HS-5 (cell line): ENCODE measurements at regions not wholly inside any gene's neighbourhood (a gene's known extent, or its start where the extent isn't known, plus 50 kb on each side); places are given as distances from the start of the nearest gene placed in this dataset.
"Not testable (repeated sequence)": the region's sequence is repeated elsewhere in the genome, so short reads cannot be mapped to it uniquely, and the experiment has no call there.

Experiments used
- DNase-seq: peaks from one replicate; pipeline ENCODE4 v3.0.0-alpha.2; 2012; ENCODE audit warnings: low read depth

DNA sequence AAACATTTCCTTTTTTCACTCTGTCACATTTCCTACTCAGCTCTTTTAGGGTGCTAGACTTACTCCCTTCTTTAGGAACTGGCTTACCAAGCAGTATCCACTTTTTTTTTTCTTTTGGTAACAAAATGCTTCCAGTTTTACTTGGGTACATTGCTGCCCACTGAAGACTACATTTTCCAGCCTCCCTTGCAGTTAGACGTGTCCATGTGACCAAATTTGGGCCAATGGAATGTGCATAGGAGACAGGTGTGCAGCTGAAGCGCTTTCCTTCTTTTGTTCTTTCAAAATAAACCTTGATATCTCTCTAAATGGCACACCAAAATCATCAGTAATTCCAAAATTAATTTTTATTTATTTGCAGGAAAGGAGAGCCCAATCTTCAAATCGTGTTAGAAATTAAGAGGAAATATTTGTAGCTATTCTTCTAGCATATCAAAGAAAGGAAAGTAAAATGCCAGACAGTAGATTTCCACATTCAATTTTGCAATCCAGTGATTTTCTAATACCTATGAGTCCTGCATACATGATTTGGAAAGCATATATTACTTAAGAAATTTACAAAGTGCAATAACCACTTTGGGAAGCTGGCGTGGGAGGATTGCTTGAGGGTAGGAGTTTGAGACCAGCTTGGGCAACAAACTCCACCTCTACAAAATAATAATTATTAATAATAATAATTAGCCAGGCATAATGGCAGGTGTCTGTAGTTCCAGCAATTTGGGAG lies 422.0 kb upstream of the FRG2C start:
- no peak for DNase-seq

DNA sequence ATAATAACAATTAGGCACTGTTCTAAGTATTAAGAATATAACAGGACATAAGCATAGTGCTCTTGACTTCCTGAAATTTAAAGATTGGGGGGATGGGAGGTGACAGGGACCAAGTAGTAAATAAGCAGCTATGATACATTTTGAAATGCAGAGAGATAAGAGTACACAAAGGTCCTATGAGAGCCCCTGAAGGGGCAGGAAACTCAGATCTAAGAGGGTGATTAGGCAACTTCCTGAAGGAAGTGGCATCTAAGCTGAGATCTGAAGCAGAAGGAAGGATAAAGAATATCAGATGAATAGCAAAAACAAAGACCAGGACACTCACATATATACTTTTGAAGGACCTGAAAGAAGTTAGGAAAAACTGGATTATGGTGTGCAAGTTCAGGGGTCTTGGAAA lies 415.2 kb upstream of the FRG2C start:
- DNase-seq = no peak

DNA sequence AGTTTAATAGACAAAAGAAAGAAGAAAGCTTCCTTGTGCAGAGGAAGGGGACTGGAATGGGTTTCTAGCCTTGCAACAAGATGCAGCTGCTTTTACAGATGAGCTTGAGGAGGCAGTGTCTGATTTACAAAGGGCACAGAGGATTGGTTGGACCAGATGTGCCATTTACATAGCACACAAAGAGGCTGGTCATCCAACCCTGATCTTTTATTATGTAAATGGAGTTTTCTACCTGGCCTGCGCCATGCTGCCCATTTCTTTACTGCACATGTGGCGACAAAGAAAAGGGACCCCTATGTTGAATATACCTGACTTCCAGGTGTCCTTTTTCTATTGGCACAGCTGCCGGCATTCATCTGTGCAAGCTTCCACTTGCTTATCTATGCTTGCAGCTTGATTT lies 409.4 kb upstream of the FRG2C start:
- no peak for DNase-seq

DNA sequence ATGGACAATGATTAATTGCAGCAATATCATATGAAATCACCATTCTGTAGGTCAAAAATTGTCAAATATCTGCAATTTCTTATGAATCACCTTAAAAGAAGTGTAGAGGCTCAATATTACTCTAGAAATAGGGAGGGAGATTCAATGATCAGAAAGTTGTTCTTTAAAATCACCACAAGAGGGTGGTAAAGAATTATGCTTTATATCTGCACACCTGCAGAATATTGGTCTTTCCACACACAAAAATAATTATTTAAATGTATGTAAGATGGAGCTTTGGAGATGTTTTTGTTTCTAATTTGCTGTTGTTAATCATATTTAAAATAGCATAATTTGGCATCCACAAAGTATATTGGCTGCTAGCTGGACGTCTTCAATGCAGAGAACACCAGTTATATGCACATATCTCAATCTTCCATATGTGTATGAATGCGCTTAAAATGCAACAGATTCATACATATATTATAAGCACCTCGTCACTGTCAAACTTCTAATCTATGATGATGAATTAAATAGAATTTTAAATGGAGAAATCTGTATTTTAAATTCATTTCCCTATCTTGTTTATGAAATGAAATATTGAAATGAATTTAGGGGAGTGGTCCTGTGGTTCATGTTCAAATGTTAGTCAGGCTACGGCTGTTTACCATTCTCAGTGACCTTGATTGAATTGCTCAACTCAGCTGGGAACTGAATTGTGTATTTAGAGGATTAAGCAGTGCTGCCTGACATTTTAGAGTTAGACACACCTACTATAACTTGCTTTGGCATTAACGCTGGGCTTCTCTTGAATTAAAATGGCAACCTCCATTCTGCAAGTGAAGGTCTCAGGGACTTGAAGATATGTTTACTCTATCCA lies 405.1 kb upstream of the FRG2C start:
- not testable (repeated sequence) for DNase-seq

DNA sequence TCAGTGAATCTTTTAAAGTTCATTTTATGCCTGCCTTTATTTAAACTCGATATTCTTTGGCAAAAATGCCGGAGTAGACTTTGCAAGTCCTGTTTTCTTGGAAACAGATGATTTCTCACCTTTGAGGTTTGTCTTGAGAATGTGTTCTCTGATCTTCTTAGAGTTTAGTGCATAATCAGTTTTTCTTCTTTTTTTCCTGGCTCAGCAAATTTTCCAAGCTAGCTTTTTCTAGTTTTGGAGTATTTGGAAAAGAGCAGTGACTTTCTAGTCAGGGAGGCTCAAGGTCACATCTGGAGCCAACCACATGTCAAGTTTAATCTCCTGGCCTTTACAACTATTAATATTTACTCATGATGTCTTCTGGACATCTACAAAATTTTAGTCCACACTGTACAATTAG lies 403.2 kb upstream of the FRG2C start:
- not testable (repeated sequence) for DNase-seq

DNA sequence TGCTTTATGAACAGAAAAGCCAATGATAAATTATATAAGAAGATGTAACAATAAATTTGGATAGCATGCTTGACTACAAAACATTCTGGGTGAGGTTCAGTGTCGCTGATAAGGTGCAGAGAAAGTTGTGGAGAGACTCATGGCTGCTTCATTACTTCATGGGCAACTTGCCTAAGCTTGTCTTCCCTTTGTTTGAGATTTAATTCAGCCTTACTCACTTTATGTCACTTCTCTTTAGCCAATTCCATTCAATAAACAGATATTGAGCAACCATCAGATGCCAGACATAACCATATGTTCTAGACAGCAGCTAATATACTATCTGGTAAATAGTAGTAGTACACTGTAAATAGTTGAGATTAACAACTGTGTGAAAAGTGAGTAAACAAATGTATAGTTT lies 401.5 kb upstream of the FRG2C start:
- no peak for DNase-seq

DNA sequence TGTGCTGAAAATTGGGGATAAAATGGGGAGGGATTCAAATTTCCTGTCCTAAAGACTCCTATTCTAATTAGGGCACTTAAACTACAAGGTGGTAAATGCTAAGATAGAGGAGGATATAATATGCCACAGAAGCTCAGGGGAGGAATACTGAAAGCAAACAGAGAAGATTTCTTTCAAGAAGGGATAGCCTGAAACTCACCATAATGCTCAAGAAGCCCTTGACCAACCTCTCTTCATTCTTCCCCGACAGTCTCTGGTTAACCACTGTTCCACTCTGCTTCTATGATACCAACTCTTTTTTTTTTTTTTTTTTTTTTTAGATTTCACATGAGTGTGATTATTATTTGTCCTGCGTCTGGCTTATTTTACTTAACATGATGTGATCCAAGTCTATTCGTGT lies 398.2 kb upstream of the FRG2C start:
- no peak for DNase-seq

DNA sequence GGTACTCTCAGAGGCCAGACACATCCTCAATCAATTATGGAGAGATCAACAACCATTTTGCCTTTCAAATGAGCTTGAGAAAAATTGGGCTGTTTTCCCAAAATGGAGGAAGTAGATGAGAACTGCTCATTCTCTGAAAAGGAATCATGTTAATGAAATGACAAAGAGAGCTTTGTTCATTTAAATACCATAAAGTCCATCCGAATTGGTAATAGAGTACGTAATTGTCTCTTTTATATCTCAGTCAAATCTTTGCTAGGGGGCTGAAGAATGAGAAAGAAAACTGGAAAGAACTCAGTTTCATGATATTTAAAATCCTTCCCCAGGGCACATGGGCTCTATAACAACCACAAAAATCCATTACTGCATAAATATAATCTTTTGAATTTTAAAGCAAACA lies 395.6 kb upstream of the FRG2C start:
- DNase-seq = not testable (repeated sequence)

DNA sequence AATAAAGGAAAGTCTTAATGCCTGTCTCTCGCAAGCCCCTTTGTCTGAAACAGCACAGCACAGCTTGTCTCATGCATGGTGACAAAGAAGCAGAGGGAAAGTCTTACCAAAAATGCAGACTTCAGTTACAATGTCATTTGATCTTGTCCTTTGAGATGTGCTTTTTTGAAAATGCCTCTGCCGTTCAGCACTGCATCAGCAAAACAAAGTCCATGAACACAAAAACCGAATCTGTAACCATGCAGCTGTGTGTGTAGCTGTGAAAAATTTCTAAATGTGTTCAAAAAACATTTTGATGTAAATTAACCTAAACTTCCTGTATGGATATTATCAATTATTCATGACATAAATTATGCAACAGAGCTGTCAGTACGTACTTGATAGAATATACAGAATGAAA lies 391.9 kb upstream of the FRG2C start:
- not testable (repeated sequence) for DNase-seq

DNA sequence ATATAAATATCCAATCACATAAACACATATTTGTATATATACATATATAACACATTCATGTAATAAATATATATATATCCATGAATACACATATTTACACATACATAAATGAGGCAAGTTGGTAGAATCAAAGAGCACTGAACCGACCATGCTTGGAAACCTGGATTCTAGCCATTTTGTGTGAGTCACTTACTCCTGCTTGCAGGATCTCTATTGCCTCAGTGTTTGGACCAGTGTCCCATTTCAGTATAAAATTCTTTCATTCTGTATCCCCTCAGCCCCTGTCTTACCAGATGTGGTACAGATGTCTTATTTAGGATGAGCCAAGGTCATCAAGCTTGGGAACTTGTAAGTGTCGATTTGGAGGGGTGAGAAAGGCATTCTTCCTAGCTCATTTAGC lies 391.4 kb upstream of the FRG2C start:
- no peak for DNase-seq

DNA sequence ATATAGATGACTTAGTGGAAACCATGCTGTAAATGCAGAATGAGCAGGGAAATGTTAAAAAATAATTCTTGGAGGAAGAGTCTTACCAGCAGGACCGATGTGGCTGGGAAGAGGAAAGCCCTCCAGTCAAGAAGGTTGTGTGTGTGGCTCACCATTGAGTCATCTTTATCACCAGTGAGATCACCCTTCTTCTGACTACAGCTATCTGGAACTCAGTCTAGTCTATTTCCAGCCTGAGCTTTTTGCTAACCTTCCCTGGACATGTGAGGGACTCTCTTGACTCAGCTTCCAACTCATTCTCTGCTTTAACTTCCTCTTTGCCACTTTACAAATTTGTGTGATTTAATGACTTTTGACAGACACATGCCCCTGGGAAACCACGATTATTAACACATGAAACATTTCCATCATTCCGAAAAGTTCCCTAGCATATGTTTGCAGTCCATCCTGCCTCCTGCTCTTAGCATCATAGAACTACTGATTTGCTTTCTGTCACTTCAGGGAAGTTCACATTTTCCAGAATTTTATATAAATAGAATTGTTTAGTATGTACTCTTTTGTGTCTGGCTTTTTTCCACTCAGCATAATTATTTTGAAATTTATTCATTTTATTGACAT lies 378.5 kb upstream of the FRG2C start:
- peak; percentile 29 for DNase-seq

DNA sequence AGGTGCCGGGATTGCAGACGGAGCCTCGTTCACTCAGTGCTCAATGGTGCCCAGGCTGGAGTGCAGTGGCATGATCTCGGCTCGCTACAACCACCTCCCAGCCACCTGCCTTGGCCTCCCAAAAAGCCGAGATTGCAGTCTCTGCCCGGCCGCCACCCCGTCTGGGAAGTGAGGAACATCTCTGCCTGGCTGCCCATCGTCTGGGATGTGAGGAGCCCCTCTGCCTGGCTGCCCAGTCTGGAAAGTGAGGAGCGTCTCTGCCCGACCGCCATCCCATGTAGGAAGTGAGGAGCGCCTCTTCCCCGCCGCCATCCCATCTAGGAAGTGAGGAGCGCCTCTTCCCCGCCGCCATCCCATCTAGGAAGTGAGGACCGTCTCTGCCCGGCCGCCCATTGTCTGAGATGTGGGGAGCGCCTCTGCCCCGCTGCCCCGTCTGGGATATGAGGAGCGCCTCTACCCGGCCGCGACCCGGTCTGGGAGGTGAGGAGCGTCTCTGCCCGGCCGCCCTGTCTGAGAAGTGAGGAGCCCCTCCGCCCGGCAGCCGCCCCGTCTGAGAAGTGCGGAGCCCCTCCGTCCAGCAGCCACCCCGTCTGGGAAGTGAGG lies 375.1 kb upstream of the FRG2C start:
- DNase-seq = not testable (repeated sequence)

DNA sequence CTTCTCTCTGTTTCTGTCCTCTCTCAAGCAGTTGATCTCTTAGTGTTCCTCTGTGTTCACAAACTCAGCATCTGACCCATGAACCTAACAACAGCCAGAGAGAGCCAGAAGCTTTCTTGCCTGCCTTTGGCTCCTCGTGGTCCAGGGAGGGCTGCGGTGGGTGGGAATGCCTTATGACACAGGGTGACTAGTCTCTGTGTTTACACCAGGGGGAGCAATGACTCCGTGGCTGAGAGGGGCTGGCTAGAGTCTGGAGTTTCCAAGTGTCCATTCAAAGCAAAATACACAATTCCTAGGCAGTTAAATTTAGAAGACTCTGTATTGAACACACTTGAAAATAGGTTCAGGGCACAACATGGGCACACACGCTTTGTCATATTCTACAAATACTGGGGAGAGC lies 370.0 kb upstream of the FRG2C start:
- no peak for DNase-seq

DNA sequence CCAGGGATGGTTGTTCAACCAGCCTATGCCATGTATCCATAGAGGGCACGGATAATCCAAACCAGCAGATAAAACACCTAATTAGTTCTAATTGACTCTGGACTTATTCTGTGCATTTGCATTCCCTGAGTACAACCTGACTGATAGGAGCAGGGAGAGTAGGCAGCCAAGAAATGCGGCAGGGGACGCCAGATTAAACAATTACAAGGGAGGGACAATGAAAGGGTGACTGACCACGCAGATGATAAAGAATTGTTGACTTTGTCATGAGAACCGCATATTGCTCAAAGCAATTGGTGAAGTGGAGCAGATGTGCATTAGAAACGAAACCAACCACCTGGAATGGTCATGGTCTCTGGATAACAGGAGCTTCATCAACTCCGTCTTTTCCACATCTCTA lies 369.1 kb upstream of the FRG2C start:
- DNase-seq = no peak

DNA sequence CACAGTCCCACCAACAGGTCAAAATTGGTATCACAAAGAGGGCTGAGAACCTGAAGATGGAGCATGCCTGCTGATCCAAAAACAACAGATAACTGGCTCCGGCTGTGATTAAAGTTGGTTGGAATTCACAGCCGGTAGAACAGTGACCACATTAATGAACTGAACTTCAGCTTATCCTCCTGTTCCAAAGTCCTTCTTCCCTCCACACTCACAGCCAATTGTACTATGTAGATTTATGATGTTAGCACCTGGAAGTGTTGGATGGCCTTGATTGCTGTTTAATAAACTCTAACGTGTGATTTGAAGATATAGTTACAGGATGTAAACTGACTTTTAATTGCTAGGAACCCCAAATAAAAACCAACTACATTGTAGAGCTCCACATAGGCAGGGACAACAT lies 367.3 kb upstream of the FRG2C start:
- DNase-seq = no peak

DNA sequence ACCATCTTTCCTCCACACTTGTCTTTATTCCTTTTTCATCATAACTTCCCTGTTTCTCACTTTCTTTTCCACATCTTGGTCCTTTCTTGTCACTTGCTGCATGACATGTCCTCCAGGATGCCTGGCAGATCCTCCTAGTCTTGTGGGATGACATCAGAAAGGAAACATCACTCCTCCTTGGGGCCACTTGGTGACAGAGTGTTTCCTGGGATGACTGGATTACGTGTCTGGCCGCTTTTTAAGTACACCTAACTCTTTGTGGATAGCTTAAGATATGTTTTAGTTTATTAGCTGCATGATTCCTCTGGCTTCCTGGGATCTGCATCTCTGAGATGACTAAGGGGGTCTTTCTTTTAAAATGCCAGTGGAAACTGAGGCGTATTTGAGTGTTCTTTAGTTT lies 363.5 kb upstream of the FRG2C start:
- DNase-seq = no peak

DNA sequence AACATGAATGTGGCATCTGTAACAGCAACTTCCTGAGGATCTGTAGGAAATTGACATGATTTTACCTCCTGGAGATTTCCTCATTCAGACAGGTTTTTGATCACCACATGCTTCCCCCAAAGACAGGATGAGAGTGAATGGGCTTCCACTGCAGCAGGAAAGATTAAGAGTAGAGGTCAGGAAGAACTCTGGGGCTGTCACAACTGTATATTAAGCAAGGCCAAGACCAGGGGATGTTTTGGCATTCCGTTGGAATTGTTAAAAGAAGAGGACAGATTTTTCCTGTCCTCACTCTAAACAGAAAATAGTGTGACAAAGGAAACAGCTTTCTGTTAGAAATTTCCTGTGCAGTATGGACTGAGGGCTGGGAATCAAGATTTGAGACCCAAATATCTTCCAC lies 363.1 kb upstream of the FRG2C start:
- not testable (repeated sequence) for DNase-seq

DNA sequence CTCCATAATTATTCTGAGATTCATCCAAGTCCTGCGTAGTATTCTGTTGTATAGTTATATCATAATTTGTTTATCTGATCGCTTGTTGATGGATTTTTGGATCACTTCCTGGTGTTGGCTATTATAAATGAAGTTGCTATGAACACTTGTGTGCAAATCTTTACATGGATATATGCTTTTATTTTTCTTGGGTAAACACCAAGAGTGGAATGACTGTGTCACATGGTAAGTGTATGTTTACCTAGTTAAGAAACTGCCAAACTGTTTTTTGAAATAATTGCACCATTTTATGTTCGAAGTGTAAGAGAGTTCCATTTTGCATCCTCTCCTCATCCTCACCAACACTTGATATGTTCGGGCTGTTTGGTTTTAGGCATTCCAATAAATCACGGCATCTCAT lies 360.4 kb upstream of the FRG2C start:
- DNase-seq = no peak

DNA sequence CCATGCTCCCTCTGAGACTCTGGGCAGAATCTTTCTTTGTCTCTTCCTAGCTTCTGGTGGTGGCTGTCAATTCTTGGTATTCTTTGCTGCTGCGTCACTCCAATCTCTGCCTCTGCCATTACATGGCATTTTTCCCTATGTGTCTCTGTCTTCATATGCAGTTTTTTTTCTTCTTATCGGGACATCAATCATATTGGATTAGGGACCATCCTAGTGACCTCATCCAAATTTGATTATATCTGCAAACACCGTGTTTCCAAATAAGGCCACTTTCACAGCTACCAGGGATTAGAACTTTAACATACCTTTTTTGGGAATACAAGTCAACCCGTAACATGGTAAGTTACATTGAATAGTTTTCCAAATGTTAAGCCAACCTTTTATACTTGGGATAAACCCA lies 358.2 kb upstream of the FRG2C start:
- no peak for DNase-seq

DNA sequence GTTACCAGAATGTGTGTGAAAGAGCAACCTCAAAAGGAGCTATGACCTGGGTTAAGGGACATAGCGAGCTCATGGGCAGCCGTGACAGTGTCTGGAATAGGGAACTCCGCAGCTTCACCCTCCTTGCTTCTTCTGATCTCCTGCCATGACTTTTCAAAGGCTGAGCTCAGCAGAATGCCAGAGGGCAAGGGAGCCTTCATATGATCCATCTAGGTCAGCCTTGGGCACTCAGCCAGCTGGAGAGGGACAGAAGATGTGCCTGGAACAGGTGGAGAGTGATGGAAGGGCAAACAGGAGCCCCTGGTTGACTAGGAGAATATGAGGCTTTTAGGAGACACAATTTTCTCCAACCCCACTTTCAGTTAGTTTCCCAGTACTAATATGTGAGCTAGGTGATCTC lies 352.8 kb upstream of the FRG2C start:
- not testable (repeated sequence) for DNase-seq

DNA sequence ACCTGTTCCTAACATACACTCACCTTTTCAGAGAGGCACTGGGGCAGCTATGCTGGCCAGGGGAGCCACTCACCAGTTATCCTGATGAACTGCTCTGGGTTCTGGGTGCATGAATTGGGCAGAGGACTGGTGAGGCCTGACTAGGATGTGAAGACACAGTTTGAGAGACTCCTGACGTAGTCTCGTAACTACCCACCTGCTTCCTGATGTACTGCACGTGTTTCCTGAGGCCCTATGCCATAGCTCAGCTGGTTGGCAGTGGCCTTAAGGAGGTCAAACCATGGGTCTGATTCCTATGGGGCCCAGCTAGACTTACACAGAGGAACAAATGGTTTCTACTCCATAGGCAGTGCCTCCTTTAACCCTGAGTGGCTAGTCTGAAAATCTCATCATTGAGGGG lies 351.7 kb upstream of the FRG2C start:
- not testable (repeated sequence) for DNase-seq

DNA sequence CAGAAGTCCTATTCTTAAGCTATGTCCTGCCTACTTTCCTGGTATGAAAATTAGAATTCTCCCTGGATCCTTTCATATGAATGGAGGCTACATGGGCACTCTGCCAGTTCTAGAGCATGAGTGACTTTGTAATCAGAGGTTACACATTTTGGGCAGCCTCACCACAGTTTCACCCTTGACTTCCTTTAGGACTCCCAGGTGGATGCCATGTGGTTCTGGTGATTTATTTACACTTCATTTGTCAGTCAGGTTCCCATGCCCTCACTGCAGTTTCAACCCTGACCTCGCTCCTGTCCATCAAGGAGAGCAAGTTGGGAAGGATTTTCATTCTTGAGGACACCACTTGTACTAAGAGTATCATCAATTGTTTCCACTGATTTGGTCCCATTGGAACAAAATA lies 344.4 kb upstream of the FRG2C start:
- not testable (repeated sequence) for DNase-seq

DNA sequence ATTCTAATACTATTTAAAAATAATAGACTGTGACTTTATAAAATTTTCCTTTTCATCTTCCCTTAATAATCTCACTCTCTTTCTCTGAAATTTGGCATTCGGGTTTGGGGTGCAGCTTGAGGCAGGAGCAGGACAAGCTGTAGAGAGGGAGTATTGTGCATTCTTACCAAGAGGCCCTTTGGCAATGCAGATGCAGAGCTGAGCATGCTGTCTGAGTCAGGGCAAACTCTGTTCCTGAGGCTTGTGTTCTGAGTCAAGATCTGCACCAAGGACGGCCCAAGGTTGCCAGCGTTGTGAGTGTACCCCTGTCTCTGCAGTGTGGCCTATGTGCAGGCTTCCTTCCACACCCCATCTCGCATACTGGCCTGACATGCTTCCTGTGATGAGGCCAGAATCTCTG lies 343.8 kb upstream of the FRG2C start:
- DNase-seq = no peak
